OCI-LY1 (cell line): ENCODE measurements at regions not wholly inside any gene's neighbourhood (a gene's known extent, or its start where the extent isn't known, plus 50 kb on each side); places are given as distances from the start of the nearest gene placed in this dataset.

ENCODE experiments used
- H2AFZ ChIP-seq: fragments of 200-600 bp; sonication (generic), shearing (Covaris generic); 2 replicates; pipeline ENCODE4 v1.6.0; 2014; ENCODE audit warnings: antibody characterized with exemption, mild to moderate bottlenecking, low read length
- H3F3A ChIP-seq: fragments of 200-600 bp; sonication (generic), shearing (Covaris generic); 2 replicates; pipeline ENCODE4 v1.6.0; 2014; ENCODE audit warnings: mild to moderate bottlenecking, antibody characterized with exemption, low read length, moderate library complexity; ENCODE audit not compliant: insufficient read depth
- H3K27ac ChIP-seq: fragments of 200-600 bp; sonication (generic); 2 replicates; pipeline ENCODE4 v1.5.1; 2014; ENCODE audit warnings: low read length, mixed run types, mild to moderate bottlenecking, low read depth; ENCODE audit not compliant: poor library complexity, severe bottlenecking
- H3K27me3 ChIP-seq: fragments of 200-600 bp; sonication (generic); 2 replicates; pipeline ENCODE4 v1.6.0; 2014; ENCODE audit warnings: antibody characterized with exemption, mild to moderate bottlenecking, low read length, moderate library complexity; ENCODE audit not compliant: insufficient read depth
- H3K36me3 ChIP-seq: fragments of 200-600 bp; sonication (generic); 2 replicates; pipeline ENCODE4 v1.6.1; 2014; ENCODE audit warnings: mild to moderate bottlenecking, antibody characterized with exemption, low read length, moderate library complexity, mixed read lengths; ENCODE audit not compliant: insufficient read depth
- H3K4me1 ChIP-seq: fragments of 200-600 bp; sonication (generic); 2 replicates; pipeline ENCODE4 v1.5.1; 2014; ENCODE audit warnings: mild to moderate bottlenecking, low read length, moderate library complexity; ENCODE audit not compliant: insufficient read depth, severe bottlenecking
- H3K4me2 ChIP-seq: fragments of 200-600 bp; sonication (generic), shearing (Covaris generic); 2 replicates; pipeline ENCODE4 v1.6.1; 2014; ENCODE audit warnings: low read length
- H3K4me3 ChIP-seq: fragments of 200-600 bp; sonication (generic); 2 replicates; pipeline ENCODE4 v1.5.1; 2014; ENCODE audit warnings: low read length, low read depth, mild to moderate bottlenecking, mixed read lengths; ENCODE audit not compliant: poor library complexity, severe bottlenecking
- H3K79me2 ChIP-seq: fragments of 200-600 bp; shearing (Covaris generic); 2 replicates; pipeline ENCODE4 v1.6.1; 2016; ENCODE audit warnings: mixed run types, low read length, mixed read lengths; ENCODE audit not compliant: insufficient read depth
- H3K9ac ChIP-seq: fragments of 200-600 bp; sonication (generic), shearing (Covaris generic); 2 replicates; pipeline ENCODE4 v1.6.1; 2014; ENCODE audit warnings: mild to moderate bottlenecking, low read length, mixed read lengths
- H3K9me2 ChIP-seq: fragments of 200-600 bp; sonication (generic), shearing (Covaris generic); 2 replicates; pipeline ENCODE4 v1.6.1; 2014; ENCODE audit warnings: low read depth, mild to moderate bottlenecking, low read length, mixed read lengths
- H3K9me3 ChIP-seq: fragments of 200-600 bp; shearing (Covaris generic); 2 replicates; pipeline ENCODE4 v1.6.1; 2014; ENCODE audit warnings: low read length, mixed read lengths
- H4K20me1 ChIP-seq: fragments of 200-600 bp; sonication (generic), shearing (Covaris generic); 2 replicates; pipeline ENCODE4 v1.6.0; 2016; ENCODE audit warnings: mild to moderate bottlenecking, low read length; ENCODE audit not compliant: insufficient read depth
- CTCF ChIP-seq: fragments of 200-600 bp; sonication (generic), shearing (Covaris generic); IDR thresholded peaks from 2 replicates; pipeline ENCODE4 v1.5.1; 2017; ENCODE audit warnings: mild to moderate bottlenecking, antibody characterized with exemption, low read length, moderate library complexity, mixed read lengths
- EZH2 ChIP-seq: fragments of 200-600 bp; sonication (generic), shearing (Covaris generic); IDR thresholded peaks from 2 replicates; pipeline ENCODE4 v1.8.0; 2017; ENCODE audit warnings: borderline replicate concordance, mixed run types, mild to moderate bottlenecking, antibody characterized with exemption, low read length, moderate library complexity, mixed read lengths

GRCh38 chr7:68904630-68905029 is 693.6 kb upstream of the AUTS2 start:
- Histone ChIP-seq H3K9me3 (no peaks in the 10 kb centered on the region), H3K4me2 (no peak overlapping the region), H3K9ac (no peak overlapping the region), H3F3A (no peaks in the 10 kb centered on the region), H3K36me3 (no peaks in the 10 kb centered on the region), H2AFZ (no peak overlapping the region), H3K9me2 (no peaks in the 10 kb centered on the region), H3K27ac (no peak overlapping the region), H3K27me3 (no peaks in the 10 kb centered on the region), H4K20me1 (no peaks in the 10 kb centered on the region), H3K4me3 (no peak overlapping the region), H3K4me1 (no peaks in the 10 kb centered on the region), H3K79me2 (no peaks in the 10 kb centered on the region)
- TF ChIP-seq CTCF (no peak), EZH2 (no peak)

- Histone ChIP-seq H3K9me2 (no peaks in the 10 kb centered on the region), H3K27me3 (no peaks in the 10 kb centered on the region), H2AFZ (no peak overlapping the region), H4K20me1 (no peaks in the 10 kb centered on the region), H3F3A (no peaks in the 10 kb centered on the region), H3K36me3 (no peaks in the 10 kb centered on the region), H3K4me1 (no peaks in the 10 kb centered on the region), H3K9me3 (no peaks in the 10 kb centered on the region; the same call in 1 of the 2 replicates), H3K9ac (no peak overlapping the region), H3K27ac (no peak overlapping the region), H3K4me2 (no peak overlapping the region), H3K4me3 (no peak overlapping the region), H3K79me2 (no peaks in the 10 kb centered on the region)
- TF ChIP-seq CTCF, result no peak
- no peak for TF ChIP-seq EZH2
These were observed 686.5 kb upstream of the AUTS2 start for GRCh38 chr7:68911754-68912153.

GRCh38 chr7:68914006-68914405 is 684.3 kb upstream of the AUTS2 start:
- TF ChIP-seq CTCF (no peak), EZH2 (no peak)
- no peak overlapping the region for H3K9ac ChIP-seq
- H3F3A ChIP-seq, result no peaks in the 10 kb centered on the region
- H3K27me3 ChIP-seq, result no peaks in the 10 kb centered on the region
- no peaks in the 10 kb centered on the region for H3K4me1 ChIP-seq
- no peaks in the 10 kb centered on the region for H3K9me2 ChIP-seq
- H3K4me3 ChIP-seq, result no peak overlapping the region
- H3K4me2 ChIP-seq, result no peak overlapping the region
- no peak overlapping the region for H2AFZ ChIP-seq
- H3K36me3 ChIP-seq, result no peaks in the 10 kb centered on the region
- no peaks in the 10 kb centered on the region for H4K20me1 ChIP-seq
- H3K9me3 ChIP-seq, result peaks cover 9% of the 10 kb centered on the region; the same call in 1 of the 2 replicates
- no peak overlapping the region for H3K27ac ChIP-seq
- H3K79me2 ChIP-seq, result no peaks in the 10 kb centered on the region
